ENCODE measurements at regions not wholly inside any gene's neighbourhood (a gene's known extent, or its start where the extent isn't known, plus 50 kb on each side); places are given as distances from the start of the nearest gene placed in this dataset.

DNA sequence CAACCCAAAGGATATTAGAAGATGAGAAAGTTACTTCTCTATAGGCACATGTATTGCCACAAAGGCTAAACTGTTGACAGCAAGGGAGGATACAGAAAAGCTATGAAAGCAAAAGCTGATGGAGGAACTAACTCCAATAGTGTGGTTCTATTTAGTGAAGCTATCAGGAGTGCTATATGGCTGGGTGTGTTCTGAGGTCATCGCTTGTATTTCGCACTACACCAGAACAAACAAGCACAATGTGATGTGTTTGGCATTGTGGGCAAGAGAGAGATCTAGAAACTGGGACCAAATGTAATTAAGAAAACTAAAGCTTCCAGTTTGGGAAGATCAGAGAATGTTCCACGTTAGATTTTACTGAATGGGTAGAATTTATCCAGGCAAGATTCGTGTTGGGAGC lies 220.4 kb upstream of the UMPS start:
- no peak for DNase-seq (ENCODE audit: low read depth)
- TF ChIP-seq, protein P1, sequence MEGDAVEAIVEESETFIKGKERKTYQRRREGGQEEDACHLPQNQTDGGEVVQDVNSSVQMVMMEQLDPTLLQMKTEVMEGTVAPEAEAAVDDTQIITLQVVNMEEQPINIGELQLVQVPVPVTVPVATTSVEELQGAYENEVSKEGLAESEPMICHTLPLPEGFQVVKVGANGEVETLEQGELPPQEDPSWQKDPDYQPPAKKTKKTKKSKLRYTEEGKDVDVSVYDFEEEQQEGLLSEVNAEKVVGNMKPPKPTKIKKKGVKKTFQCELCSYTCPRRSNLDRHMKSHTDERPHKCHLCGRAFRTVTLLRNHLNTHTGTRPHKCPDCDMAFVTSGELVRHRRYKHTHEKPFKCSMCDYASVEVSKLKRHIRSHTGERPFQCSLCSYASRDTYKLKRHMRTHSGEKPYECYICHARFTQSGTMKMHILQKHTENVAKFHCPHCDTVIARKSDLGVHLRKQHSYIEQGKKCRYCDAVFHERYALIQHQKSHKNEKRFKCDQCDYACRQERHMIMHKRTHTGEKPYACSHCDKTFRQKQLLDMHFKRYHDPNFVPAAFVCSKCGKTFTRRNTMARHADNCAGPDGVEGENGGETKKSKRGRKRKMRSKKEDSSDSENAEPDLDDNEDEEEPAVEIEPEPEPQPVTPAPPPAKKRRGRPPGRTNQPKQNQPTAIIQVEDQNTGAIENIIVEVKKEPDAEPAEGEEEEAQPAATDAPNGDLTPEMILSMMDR (conservative IDR thresholded peaks at IDR 0.05; ENCODE audit: low read depth, low read length) = no peak
- no peak overlapping the region for H3K4me3 ChIP-seq (ENCODE audit: low read depth, low read length)

DNA sequence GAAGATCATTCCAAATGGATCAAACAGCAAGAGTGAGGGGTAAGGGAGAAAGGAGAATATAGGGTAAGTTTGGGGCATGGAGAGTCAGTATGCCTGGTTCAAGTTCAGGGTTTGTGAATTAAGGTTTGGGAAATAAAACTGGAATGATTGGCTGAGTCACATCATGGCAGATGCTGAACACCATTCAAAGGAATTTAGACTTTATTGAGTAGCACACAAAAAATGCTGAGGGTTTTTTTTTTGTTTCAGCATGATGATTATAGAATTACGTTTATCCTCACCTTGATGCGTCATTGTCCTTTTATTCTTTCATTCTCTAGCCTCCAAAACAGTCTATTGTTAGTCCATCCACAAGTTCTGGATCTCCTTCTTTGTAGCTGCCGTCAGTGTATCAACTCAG lies 220.0 kb upstream of the UMPS start:
- TF ChIP-seq, protein P1 (conservative IDR thresholded peaks at IDR 0.05; ENCODE audit: low read depth, low read length) = no peak
- no peak for DNase-seq (ENCODE audit: low read depth)
- no peak overlapping the region for H3K4me3 ChIP-seq (ENCODE audit: low read depth, low read length)

DNA sequence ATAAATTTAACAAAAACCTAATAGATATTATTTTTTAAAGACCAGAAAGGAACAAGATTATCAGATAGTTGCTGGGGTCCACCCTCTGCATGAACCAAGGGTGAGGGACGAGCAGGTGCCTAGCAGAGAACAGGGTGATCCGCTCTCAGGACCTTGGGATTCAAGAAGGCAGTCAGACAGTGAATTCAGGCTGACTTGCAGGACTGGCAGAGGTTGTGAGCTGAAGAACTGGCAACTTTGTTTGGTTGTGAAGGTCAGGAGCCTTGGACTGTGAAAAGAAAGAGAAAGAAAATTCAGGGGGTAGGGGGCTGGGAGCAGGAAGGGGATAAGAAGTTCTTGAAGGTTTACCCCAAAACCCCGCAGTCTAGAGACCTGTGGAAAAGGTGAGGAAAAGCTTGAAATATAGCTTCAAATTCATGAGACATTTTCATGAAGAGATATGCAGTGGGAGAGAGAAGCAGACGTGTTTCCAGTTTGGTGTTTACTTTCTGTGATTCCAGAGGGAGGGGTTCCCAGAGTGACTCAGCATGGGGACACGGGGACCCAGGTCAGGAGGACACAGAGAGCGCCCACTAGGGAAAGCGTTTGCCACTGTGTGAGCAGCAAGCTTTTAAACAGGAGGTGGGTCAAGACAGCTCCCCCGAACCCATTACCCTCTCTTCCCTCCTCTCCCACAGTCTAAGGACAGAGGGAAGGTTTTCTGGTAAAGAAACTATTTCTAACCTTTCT lies 217.2 kb upstream of the UMPS start:
- no peak for DNase-seq (ENCODE audit: low read depth)
- TF ChIP-seq, protein P1 (conservative IDR thresholded peaks at IDR 0.05; ENCODE audit: low read depth, low read length) = no peak

DNA sequence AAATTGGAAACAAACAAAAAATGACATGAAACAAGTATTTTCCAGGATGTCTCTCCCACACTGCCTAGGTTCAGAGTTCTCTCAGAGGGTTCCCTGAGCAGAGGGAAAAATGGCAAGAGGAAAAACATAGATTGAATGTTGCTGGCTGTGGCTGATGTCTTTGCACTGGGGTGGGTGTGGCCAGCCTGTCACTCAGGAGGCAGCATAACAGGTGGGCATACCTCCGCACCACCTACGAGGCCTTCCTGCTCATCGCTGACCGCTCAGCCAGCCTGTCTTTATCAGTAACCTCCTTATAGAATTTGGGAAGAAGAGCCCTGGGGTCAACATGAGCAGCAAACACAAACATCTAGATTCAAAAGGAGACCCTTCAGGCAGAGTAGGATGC lies 216.6 kb upstream of the UMPS start:
- no peak overlapping the region for H3K4me3 ChIP-seq (ENCODE audit: low read depth, low read length)
- DNase-seq (ENCODE audit: low read depth) = no peak
- TF ChIP-seq, protein P1 (conservative IDR thresholded peaks at IDR 0.05; ENCODE audit: low read depth, low read length) = no peak

More for the DNA sequence above, 217.2 kb upstream of the UMPS start:
- H3K4me3 ChIP-seq (ENCODE audit: low read depth, low read length) = no peak overlapping the region

DNA sequence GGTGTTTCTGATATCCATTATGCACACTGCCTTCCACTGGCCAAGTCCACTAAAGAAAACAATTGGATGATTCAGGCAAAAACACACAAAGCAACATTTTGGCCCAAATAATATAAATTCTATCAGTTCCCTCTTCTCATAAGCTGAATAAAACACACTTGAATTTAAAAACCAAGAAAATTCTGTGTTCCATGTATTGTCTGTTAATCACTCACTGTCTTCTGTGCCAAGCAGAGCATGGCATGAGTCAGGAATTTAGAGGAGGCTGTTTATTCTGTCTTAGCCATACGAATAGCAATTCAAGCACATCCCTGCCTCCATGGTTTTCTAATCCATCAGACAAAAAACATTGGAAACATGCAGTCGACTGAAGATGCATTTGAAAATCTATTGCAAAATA lies 215.6 kb upstream of the UMPS start:
- H3K4me3 ChIP-seq (ENCODE audit: low read depth, low read length) = no peak overlapping the region
- TF ChIP-seq, protein P1 (conservative IDR thresholded peaks at IDR 0.05; ENCODE audit: low read depth, low read length) = no peak
- DNase-seq (ENCODE audit: low read depth) = no peak

DNA sequence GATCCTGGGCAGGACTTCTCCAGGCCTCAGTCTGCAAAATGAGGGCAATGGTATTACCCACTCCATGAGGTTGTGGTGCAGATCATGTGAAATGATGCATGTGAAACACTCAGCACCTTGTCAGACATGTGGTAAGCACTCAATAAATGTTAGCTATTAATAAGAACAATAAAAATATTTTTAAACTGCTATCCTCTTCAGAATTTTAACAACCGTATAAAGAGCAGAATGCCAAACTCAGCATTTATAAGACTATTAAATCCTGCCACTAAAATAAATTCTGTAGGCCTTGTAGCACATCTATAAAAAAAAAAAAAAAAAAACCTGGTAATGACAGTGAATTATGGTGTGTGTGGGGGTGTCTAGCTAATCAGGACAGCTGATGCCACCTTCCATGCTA lies 213.9 kb upstream of the UMPS start:
- DNase-seq (ENCODE audit: low read depth) = no peak
- no peak overlapping the region for H3K4me3 ChIP-seq (ENCODE audit: low read depth, low read length)
- TF ChIP-seq, protein P1 (conservative IDR thresholded peaks at IDR 0.05; ENCODE audit: low read depth, low read length) = no peak

DNA sequence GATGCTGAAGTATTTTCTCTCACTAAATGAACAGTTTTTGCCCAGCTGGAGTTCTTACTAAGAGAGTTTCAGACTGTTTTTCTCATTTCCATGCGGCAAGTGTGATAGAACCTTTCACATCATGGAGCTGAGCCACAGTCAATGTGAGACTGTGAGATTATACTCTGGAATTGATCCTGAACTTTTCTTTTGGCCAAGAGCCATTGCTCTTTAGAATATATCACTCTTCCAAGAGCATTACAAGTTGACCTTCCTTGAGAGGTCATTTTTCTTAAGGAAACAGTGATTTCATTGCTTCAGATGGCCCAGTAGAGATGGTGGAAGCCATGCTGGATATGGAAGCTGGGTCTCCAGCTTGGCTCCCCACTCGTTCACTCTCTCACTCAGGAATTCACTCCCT lies 212.9 kb upstream of the UMPS start:
- TF ChIP-seq, protein P1 (conservative IDR thresholded peaks at IDR 0.05; ENCODE audit: low read depth, low read length) = no peak
- DNase-seq (ENCODE audit: low read depth) = no peak
- H3K4me3 ChIP-seq (ENCODE audit: low read depth, low read length) = no peak overlapping the region

All from epithelial cell of proximal tubule (primary cell).